NCI-H748 treated with DMSO at 0.1 percent for 48 hours (cell line): ENCODE measurements at regions not wholly inside any gene's neighbourhood (a gene's known extent, or its start where the extent isn't known, plus 50 kb on each side); places are given as distances from the start of the nearest gene placed in this dataset.
"Not testable (repeated sequence)": the region's sequence is repeated elsewhere in the genome, so short reads cannot be mapped to it uniquely, and the experiment has no call there.

Source experiments
- DNase-seq: peaks from one replicate; lab custom pipeline; 2025; lab: John Stamatoyannopoulos, UW

- DNase-seq, result no peak
Observed at GRCh38 chr13:111064661-111065060, 50.4 kb upstream of the ARHGEF7 start.

GRCh38 chr13:111062966-111063365 is 52.1 kb upstream of the ARHGEF7 start:
- DNase-seq, result no peak

- DNase-seq, result no peak
Observed at GRCh38 chr13:111062305-111062704, 52.8 kb upstream of the ARHGEF7 start.

- DNase-seq, result no peak
Observed at GRCh38 chr13:111061358-111062045, 53.6 kb upstream of the ARHGEF7 start.

- no peak for DNase-seq
Observed at GRCh38 chr13:111060237-111060919, 54.7 kb upstream of the ARHGEF7 start.

GRCh38 chr13:111058796-111059506 is 56.2 kb upstream of the ARHGEF7 start:
- no peak for DNase-seq

- peak; percentile 9 for DNase-seq
Observed at GRCh38 chr13:111058339-111058738, 56.8 kb upstream of the ARHGEF7 start.

- DNase-seq, result not testable (repeated sequence)
Observed at GRCh38 chr13:111051726-111052232, 63.3 kb upstream of the ARHGEF7 start.

GRCh38 chr13:111051041-111051725 is 63.9 kb upstream of the ARHGEF7 start:
- no peak for DNase-seq

- DNase-seq, result no peak
Observed at GRCh38 chr13:111050539-111050879, 64.6 kb upstream of the ARHGEF7 start.

- no peak for DNase-seq
Observed at GRCh38 chr13:111049791-111050538, 65.1 kb upstream of the ARHGEF7 start.

- no peak for DNase-seq
Observed at GRCh38 chr13:111048387-111048786, 66.7 kb upstream of the ARHGEF7 start.

GRCh38 chr13:111047326-111047725 is 67.8 kb upstream of the ARHGEF7 start:
- no peak for DNase-seq

- no peak for DNase-seq
Observed at GRCh38 chr13:111046590-111047141, 68.4 kb upstream of the ARHGEF7 start.

- DNase-seq, result no peak
Observed at GRCh38 chr13:111045170-111045569, 69.9 kb upstream of the ARHGEF7 start.

GRCh38 chr13:111044087-111044830 is 70.9 kb upstream of the ARHGEF7 start:
- no peak for DNase-seq

GRCh38 chr13:111043575-111043982 is 71.5 kb upstream of the ARHGEF7 start:
- DNase-seq, result no peak

- no peak for DNase-seq
Observed at GRCh38 chr13:111042661-111043226, 72.4 kb upstream of the ARHGEF7 start.

GRCh38 chr13:111040830-111041229 is 74.3 kb upstream of the ARHGEF7 start:
- no peak for DNase-seq

GRCh38 chr13:111039735-111040134 is 75.4 kb upstream of the ARHGEF7 start:
- no peak for DNase-seq
